Erythroblast (primary cell): ENCODE measurements at regions not wholly inside any gene's neighbourhood (a gene's known extent, or its start where the extent isn't known, plus 50 kb on each side); places are given as distances from the start of the nearest gene placed in this dataset.
"Not testable (repeated sequence)": the region's sequence is repeated elsewhere in the genome, so short reads cannot be mapped to it uniquely, and the experiment has no call there.

ENCODE experiments used
- DNase-seq, 2 experiments: peaks; one replicate each; lab custom pipeline; 2025; lab: John Stamatoyannopoulos, UW
- GATA1 ChIP-seq: IDR thresholded peaks from 2 replicates; pipeline ENCODE4 v1.6.1; 2011; ENCODE audit warnings: low read depth, mild to moderate bottlenecking, control low read depth, low read length, moderate library complexity
- POLR2A ChIP-seq: IDR thresholded peaks from 2 replicates; pipeline ENCODE4 v1.6.1; 2011; ENCODE audit warnings: mild to moderate bottlenecking, low read length

DNA sequence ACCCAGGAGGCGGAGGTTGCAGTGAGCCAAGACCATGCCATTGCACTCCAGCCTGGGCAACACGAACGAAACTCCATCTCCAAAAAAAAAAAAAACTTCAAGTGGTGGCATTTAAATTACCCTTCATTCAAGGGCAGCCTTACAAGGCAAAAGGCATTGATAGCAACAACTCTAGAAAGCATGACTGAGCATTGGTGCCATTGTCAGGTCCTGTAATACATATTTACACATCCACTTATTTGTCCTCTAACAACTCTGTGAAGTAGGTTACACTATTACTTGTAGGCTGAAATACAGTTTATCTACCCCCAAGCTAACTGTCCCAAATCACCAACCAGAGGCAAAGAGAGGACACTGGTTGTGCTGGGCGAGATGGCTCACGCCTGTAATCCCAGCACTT is 52.7 kb upstream of the LARP1 start:
- TF ChIP-seq POLR2A (no peak), GATA1 (no peak)
- DNase-seq, result no peak

DNA sequence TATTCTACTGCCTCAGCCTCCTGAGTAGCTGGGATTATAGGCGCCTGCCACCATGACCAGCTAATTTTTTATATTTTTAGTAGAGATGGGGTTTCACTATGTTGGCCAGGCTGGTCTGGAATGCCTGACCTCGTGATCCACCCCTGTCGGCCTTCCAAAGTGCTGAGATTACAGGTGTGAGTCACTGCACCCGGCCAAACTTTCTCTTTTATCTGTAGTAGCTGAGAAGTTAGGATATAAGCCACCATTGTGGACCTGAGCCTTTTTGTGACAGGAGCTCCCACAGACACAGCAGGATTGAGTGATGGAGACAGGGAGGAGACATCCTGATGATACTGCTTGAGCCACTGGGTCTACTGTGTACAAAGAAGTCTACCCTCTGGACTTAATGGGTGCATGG is 53.5 kb upstream of the LARP1 start:
- DNase-seq, result not testable (repeated sequence)

DNA sequence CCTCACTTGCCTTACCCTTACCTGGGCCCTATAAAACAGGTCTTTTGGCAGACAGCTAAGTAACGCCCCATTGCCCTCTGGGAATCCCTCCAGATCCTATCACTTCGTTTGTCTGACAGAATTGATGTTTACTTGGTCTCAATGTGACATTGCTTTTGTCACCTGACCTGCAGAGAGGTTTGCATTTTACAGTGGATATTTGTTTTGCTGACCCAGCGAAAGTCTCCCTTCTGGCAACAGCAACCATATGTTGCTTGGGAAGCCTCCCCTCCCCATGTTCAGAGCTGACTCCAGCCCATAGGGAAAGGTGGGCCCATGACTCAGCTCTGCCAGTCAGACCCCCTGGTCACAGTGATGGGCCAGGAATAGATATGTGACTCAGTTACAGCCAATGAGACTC is 54.0 kb upstream of the LARP1 start:
- TF ChIP-seq POLR2A (no peak), GATA1 (no peak)
- DNase-seq, result no peak

DNA sequence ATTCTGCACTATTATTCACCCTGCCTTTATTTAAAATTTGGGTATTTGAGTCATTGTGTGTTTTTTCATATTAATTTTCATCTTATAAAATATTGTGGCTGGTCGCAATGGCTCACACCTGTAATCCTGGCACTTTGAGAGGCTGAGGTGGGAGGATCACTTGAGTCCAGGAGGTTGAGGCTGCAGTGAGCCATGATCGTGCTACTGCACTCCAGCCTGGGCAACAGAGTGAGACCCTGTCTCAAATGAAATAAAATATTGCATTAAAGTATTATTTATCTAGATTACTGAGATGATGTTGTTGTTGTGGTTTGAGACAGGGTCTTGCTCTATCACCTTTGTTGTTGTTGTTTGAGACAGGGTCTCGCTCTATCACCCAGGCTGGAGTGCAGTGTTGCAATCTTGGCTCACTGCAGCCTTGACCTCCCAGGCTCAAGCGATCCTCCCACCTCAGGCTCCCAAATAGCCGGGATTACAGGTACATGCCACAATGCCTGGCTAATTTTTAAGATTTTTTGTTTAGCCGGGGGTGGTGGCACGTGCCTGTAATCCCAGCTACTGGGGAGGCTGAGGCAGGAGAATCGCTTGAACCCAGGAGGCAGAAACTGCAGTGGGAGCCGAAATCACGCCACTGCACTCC is 54.8 kb upstream of the LARP1 start:
- DNase-seq, result not testable (repeated sequence)

DNA sequence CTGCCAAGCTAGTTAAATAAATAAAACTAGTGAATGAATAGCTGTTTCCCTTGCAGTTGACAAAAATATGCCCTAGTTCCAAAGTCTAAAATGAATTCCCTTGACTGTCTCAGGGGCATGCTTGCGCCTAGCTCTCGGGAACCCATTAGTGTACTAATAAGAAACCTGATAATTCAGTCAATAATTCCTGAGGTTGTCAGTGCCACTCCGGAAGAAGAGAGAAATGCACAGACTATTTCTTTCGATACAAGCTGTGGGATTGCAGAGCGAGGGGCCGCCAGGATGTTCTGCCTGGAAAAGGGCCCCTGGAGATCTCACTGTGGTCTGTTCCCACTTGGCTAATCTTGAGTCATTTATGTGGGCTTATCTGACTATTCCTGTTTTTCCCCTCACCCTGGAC is 56.4 kb upstream of the LARP1 start:
- no peak for DNase-seq
- TF ChIP-seq POLR2A (no peak), GATA1 (no peak)

DNA sequence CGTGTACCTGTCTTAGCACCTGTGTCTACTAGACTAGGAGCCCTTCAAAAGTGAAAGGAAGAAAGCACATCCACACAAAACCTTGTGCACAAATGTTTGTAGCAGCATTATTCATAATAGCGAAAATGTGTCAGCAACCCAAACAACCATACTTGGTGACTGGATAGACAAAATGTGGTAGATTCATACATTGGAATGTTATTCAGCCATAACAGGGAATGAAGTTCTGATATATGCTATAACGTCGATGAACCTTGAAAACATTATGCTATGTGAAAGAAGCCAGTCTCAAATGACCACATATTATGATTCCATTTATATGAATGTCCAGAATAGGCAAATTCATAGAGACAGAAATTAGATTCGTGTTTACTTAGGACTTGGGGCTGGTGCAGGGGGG is 57.8 kb upstream of the LARP1 start:
- TF ChIP-seq POLR2A (no peak), GATA1 (no peak)
- DNase-seq, result no peak

DNA sequence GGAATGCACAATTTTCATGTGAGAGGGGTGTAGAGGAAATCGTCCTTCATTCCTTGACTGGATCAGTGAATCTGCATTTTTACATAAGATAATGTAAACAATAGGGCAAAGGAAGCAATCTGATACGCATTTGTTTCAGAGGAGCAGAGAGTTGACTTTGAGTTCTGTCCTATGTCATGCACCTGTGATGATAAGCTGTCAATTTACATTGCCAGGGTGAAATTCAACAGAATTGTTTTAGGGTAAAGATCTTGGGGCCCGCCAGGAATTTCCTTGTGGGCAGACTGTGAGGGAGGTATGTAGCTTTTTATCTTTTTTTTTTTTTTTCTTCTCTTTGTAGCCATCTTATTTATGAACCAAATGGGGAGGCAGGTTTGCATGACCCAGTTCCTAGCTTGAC is 58.3 kb upstream of the LARP1 start:
- no peak for TF ChIP-seq GATA1
- no peak for TF ChIP-seq POLR2A
- DNase-seq, result no peak

DNA sequence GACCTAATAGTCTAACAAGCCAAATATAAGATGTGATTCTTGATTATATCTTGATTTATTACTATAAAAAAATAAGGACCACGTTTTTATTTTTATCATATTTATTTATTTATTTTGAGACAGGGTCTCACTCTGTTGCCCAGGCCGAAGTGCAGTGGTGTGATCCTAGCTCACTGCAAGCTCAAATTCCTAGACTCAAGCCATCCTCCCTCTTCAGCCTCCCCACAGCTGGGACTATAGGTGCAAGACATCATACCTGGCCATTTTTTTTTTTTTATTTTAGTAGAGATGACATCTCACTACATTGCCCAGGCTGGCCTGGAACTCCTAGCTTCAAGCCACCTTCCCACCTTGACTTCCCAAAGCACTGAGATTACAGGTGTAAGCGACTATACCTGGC is 61.0 kb upstream of the LARP1 start:
- TF ChIP-seq GATA1, result no peak
- no peak for TF ChIP-seq POLR2A
- DNase-seq, result no peak

DNA sequence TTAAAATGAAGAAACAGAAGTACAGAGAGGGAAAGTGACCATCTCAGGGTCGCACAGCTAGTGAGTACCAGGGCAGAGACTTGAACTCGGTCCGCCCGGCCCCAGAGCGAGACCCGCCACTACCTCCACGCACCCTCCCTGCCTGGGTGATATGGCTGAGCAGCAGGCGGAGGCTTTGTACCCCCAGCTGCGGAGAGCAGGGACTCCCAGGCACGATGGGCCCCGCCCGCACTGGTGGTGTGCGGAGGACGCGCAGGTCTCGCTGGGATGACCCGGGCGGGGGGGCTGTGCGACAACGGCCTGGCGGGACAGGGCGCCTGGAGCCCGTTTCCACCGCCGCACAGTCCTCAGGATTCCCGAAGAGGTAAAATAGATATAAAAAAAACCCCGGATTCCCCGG is 64.7 kb upstream of the LARP1 start:
- DNase-seq, result no peak
- TF ChIP-seq GATA1, result no peak

DNA sequence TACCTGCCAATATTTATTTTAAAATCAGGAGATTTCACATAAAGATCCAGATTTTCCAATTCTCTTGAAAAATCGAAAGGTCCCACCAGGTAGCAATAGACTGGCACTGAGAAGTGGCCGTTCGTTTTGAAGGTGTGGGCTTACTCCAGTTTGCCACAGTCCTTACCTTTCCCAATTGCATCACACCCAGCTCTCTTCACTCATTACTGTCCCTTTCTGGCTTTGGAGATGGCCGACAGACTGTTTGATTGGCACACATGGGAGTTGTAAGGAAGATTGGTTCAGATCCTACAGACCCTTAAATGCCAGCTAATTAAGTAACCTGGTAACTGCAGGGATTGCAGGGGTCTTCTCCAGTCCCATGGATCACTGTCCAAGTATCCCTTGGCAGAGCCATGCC is 68.7 kb upstream of the LARP1 start:
- no peak for TF ChIP-seq GATA1
- no peak for TF ChIP-seq POLR2A
- DNase-seq, result peak; percentile 44 to 59

DNA sequence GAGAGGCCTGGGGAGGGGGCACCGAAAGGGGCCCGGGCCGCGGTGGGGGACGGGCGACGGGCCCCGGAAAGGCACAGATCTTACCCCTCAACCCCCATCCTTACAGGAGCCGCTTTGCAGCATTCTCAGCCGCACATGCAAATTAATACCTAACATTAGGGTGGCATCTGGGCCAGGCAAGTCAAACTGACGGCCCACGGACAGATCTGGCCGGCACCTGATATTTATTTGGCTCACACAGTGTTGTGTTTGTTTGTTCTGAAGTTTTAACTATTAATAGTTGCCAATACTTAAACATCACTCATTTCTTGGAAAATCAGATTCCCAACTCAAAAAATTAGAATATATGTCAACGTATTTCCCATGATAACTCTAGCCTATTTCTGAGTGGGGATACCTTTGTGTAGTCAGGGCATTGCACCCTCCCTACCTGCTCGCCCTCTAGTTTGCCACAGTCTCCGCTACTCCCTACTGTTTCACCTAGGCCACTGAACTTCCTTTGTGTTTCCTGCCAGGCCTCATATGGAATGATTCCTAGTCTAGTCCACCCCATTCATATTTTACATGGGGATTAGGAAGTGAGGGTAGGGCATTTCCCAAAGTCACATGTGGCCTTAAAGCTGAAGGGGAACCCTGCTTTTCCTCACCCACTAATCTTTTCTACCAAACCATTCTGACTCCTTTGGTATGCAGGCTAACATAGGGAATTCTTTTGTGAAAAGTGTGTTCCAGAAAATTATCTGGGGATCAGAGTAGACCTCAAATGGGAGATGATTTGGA is 71.9 kb upstream of the LARP1 start:
- TF ChIP-seq POLR2A, result no peak
- TF ChIP-seq GATA1, result no peak
- DNase-seq, result no peak

DNA sequence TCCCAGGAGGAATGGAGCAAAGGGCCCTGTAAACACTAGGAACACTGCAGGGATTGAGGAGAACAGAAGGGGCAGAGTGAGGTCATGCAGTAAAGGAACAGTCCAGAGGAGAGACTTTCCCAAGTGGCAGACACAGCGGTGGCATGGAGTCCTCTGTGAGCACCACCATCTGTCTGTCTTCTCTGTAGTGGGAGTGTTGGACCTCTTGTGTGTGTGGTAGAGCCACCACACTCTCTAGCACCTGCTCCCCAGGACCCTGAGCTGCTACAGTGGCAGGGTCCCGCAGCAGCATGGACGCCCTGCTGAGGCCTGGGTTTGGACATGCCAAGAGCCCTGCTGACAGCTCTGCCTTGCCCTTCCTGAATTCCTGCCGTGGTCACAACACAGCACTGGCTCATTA is 75.7 kb upstream of the LARP1 start:
- no peak for DNase-seq

DNA sequence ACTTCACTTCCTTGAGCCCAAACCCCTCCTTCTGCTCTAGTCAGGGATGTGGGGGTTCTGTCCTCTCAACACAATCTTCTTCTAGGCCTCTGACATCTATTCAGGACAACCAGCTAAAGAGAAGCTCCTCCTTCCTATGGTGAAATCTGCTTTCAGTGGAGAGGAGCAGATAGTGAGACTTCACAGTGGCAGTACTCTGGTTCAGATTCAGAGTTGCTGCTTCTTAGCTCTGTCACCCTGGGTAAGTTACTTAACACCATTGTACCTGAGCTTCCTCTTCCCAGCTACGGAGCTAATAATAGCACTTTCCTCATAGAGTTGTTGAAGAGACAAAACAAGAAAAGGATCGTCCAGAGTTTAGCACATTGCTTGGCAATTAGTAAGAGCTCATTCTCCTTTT is 77.3 kb upstream of the LARP1 start:
- peak; percentile 37 to 47 for DNase-seq
- TF ChIP-seq POLR2A, result no peak
- no peak for TF ChIP-seq GATA1

More for the DNA sequence above, 75.7 kb upstream of the LARP1 start:
- no peak for TF ChIP-seq GATA1
- TF ChIP-seq POLR2A, result no peak

DNA sequence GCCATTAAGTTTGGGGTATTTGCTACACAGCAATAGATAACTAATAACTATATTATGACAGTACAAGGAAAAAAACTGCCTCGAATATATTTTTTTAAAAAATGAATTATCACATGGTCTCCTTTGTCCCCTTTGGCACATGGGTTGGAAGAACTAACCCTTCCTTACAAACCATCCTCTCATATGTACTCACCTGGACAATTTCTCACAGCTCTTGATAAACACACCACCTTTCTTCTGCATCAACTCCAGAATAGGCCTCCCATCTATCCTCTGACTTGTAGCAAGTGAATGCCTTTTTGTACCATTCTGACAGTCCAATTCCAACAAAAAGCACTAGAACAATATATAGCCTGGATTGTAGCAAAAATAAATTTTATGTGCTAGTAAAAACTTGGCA is 78.7 kb upstream of the LARP1 start:
- TF ChIP-seq POLR2A, result no peak
- TF ChIP-seq GATA1, result no peak
- no peak for DNase-seq

DNA sequence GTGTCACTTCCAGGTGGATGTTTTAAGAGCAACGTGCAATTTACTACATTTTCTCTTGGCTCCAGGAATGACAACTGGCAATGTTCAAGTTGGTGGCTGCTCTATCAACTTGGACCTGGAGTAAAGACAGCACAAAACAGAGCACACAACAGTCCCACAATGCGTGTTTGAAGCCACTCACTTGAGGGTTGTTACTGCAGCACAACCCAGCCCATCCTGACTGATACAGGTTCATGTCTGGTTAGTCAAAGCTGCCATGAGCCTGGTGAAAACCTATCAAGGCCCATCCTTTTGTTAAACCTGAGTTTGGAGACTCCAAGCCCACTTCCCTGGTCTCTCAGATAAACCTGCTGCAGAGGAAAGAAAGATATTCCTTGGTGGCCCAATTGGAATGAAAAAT is 81.1 kb upstream of the LARP1 start:
- TF ChIP-seq POLR2A (no peak), GATA1 (no peak)

DNA sequence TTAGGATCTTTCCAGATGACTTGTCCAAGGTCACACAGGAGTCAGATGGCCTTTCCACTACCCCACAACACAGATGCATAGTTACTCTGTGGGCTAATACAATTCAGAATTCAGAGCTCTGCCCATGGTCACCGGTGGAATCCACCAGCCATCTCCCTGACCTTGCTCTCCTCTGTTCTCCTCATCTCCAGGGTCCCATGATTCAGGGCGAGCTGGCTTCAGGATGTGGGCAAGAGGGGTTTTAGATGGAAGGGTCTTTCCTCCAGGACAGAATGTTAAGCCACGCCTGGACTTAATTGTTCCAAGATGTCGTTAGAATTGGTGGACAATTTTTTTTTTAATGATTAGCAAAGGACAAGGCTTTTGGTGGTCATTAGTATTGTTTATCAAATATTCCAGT is 81.7 kb upstream of the LARP1 start:
- DNase-seq, result no peak
- TF ChIP-seq POLR2A (no peak), GATA1 (no peak)

More for the DNA sequence above, 81.1 kb upstream of the LARP1 start:
- DNase-seq, result no peak

DNA sequence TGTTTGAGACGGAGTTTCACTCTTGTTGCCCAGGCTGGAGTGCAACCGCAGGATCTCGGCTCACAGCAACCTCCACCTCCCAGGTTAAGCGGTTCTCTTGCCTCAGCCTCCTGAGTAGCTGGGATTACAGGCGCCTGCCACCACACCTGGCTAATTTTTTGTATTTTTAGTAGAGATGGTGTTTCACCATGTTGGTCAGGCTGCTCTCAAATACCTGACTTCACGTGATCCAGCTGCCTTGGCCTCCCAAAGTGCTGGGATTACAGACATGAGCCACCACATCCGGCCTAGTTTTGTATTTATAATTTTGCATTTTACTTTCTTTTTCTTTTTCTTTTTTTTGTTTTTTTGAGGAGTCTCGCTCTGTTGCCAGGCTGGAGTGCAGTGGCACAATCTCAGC is 85.3 kb upstream of the LARP1 start:
- DNase-seq, result not testable (repeated sequence)
